HG03439 (cell line): ENCODE measurements at regions not wholly inside any gene's neighbourhood (a gene's known extent, or its start where the extent isn't known, plus 50 kb on each side); places are given as distances from the start of the nearest gene placed in this dataset.

Experiments
- ATAC-seq: cut with Tn5 transposase; IDR thresholded peaks from one replicate; pipeline ENCODE4 v1.9.1; 2021; ENCODE audit warnings: mild to moderate bottlenecking, moderate library complexity; ENCODE audit not compliant: unreplicated experiment

DNA sequence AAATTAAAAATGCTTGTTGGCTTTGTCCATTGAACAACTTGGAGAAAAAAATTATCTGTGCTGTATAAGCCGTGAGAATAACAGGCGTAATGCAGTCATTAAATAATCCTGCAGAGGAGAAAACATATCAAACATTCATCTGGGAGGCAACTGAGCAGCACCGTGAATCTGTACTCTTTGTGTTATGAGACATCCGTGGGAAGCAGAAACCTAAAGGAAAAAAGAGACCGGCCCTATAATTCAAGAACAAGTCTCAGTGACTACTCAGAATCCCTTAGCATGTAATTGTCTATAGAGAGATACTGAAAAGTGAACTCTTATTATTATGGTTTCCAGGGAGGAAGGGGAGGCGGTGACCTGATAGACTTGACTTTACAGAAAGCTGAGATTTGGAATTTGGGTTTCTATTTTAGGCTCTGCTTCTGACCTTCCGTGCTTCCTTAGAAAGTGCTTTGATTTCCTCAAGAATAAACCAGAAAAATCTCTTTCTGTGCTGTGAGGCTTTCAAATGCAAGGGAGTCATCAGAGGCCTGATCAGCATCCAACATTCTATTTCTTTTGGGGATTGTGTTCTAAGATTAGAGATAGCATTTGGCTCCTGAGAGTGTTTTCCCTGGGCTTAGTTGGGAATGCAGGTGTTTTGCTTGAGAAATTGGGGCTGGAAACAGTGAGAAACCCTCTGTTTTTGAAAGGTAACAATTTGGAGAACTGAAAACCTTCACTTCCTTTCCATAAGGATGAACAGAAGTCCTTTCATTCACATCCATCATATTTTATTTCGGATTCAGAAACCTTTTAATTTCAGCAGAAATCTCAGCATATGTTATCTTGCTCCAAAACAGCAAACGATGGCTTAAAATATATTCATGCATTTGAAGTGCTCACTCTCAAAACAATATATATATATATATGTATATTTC is 296.7 kb downstream of the CSNK1G3 start:
- ATAC-seq: no peak

DNA sequence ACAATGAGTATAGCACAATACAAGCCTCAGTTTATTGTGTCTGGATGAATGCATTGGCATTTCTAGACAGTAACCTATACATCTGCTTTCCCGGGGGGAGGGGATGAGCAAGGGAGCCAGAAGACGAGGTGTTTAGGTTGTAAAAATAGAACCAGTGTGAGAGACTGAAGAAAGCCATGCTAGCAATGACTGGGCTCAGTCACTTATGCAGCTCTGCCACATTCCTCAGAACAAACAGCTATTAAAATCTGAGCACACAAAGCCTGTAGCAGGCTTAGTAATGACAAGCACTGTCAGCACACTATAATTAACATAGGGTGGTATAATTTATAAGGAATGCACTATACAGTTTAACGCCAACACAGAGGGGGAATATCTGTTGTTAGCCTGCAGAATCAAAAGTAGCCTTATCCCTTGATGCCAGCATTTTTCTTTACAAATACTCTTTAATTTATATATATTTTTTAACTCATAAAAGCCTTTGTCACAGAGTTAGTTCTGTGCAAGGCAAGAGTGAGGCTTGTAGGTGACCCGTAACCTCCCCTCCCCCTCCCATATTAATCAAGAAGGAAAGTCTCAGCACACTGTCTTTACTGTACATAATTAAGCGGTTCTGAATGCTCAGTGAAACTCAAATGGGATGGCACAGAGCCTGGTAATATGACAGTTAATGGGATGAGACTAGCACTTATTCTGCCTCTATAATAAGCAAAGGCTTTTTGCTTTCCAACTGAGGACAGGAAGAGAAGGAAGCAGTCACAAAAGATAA is 295.4 kb downstream of the CSNK1G3 start:
- no peak for ATAC-seq

DNA sequence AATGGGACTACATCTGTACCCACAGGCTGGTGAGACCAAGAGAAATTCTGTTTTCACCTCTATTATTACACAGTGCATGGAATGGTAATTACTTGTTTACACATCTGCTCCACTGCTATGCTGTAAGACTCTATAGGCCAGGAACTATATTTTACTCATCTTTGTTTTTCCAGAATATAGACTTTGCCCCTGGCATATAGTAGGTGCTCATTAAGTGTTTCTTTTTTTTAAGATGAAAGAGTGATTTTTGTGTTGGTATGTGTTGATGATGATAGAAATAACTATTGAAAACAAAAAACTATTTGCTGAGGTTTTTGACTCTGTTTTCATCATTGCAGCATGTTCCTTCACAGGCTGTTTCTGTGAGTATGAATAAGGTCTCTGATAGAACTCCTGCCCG is 294.7 kb downstream of the CSNK1G3 start:
- ATAC-seq: no peak

DNA sequence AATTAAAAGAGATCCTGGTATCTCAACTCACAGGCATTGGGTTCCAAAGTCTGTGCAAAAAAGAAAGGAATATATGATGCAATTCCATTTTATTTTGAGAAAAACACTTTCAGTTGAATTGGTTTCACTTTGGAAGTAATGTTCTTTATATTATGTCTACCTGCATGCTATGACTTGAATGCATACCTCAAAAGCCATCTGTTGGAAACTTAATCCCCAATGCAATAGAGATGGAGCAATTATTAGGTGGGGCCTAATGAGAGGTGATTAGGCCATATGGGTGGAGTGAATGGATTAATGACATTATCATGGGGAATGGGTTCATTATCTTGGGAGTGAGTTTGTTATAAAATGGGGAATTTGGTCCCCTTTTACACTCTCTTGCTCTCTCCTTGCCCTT is 293.3 kb downstream of the CSNK1G3 start:
- ATAC-seq: no peak

DNA sequence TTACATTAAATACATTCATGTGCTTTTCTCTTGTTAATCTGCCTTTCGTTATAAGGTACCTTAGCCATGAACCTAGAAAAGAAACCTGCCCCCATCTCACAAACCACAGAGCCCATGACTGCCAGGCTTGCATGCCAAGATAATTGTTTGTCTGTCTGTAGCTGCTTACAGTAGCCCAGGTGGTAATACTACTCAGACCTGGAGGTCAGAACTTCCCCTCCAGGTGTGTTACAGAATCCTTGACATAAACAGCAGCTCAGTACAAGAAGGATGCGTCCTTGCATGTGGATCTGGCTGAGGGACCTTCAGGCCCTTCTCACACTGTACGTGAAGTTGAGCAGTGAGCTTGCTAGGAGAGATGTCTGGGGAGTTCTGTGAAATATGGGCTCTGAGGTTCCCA is 291.4 kb downstream of the CSNK1G3 start:
- ATAC-seq: no peak

DNA sequence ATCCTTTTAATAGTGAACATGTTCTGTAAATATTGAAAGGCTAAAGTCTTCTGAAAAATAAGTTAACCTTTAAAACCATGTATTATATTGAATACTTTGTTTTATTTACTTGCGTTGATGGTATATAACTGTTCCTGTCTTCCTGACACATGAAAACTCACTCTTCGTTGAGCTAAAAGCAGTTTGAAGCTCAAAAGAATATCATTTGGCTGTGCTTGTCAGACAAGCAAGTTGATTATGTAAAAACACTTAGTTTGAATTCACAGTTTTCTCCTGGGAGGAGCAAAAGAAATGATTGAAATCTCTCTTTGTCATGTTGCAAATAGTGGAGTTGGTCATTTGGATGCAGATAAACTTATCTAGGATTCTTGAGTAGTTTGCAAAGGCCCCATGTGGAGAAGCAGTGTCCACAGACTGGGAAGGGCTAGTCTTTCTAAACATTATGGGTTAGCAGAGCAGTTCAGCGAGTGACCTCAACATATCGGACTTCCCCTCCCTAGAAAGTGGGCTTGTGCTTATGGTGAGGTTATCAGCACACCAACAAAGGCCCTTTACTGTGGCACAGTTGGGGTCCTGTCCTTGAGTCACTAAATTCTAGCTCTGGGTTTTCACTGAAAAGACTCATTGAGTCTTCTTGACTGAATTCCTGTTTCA is 290.4 kb downstream of the CSNK1G3 start:
- no peak for ATAC-seq

DNA sequence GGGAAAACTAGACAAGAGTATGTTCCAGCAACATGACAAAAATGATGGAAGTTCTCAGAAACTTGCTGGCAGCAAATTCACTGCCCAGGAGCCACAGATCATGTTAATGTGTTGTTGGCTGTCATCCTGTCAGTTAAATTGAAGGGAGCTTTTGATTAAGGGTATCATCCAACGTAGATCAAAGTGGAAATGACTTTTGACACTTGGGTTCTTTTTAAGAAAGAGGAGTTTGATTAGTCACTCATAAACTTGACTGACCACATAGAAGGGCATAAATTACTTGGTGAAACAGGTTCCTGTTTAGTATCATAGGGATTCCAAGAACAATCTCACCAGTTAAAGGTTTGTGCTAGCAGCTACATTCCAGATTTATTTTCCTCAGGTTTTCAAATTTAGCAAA is 288.7 kb downstream of the CSNK1G3 start:
- no peak for ATAC-seq

DNA sequence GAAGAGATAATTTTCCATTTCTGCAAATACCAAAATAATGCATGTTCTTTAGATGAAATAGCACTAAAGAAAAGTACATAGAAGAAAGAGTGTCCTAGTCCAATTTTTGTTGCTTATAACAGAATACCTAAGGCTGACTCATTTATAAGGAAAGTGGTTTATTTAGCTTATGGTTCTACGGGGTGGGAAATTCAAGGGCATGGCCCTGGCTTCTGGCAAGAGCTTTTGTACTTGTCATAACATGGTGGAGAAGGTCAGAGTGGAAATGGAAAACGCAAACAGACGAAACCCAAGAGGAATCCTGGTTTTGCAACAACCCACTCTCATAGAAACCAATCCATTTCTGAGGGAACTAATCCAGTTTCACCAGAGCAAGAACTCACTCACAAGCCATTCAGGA is 283.7 kb downstream of the CSNK1G3 start:
- no peak for ATAC-seq

DNA sequence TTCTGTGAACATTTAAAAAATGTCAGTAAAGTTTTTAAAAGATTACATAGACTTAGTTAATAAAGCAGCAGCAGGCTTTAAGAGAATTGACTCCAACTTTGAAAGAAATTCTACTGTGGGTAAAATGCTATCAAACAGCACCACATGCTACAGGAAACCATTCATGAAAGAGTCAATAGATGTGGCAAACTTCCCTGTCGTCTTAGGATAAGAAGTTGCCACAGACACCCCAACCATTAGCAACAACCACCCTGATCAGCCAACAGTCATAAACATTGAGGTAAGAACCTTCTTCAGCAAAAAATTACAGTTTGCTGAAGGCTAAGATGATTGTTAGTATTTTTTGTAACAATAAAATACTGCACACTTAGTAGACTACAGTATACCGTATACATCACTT is 278.2 kb downstream of the CSNK1G3 start:
- no peak for ATAC-seq

DNA sequence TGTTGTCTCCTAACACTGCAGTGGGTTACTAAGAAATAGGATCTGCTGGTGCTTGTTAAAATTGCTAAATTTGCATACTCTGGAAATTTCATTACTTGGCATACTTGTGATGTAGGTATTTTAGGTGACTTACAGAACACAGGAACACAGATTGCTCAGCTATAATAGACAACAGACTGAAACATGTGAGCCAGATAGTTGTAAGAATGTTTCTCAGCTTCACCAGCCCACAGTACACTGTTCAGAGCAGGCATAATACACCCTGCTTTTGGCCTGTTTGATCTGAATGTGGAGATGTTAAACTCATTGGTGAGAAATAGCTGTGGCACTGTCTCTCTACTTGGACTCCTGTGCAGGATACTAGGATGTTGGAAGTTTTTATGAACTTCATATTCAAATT is 275.7 kb downstream of the CSNK1G3 start:
- no peak for ATAC-seq

DNA sequence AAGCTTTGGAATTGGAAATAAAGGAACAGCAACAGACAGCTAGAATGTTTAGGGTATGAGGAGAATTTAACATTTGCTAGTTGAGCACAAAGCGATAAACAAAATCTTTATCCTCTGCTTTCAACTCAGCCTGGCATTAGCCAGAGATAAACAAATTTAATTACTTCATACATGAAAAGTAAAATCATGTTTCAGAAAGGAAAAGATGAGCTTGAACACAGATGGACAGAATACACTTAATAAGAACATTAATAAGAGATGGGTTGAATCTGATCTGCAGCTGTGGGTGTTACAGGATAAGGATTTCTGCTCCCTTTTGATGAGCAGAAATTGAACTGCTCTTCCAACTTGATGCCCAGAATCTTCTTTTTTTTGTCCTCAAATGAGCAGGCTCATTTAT is 275.2 kb downstream of the CSNK1G3 start:
- no peak for ATAC-seq

DNA sequence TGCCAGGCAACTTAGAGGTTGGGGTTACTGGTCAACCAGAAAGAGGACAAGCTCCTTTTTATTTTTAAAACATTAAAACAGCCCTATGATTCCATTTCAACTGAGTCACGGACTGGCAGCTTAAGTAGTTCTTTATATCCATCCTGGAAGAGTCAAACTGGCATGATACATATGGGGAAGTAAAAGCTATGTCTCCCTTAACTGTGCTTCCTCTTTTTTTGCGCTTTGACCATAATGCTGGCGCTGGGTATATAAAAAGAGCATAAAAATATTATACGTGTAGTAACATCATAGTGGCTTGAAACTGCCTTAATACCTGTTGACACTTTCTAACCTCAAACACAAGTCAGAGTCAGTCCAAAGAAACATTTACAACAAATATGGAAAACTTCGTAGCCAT is 274.4 kb downstream of the CSNK1G3 start:
- no peak for ATAC-seq

DNA sequence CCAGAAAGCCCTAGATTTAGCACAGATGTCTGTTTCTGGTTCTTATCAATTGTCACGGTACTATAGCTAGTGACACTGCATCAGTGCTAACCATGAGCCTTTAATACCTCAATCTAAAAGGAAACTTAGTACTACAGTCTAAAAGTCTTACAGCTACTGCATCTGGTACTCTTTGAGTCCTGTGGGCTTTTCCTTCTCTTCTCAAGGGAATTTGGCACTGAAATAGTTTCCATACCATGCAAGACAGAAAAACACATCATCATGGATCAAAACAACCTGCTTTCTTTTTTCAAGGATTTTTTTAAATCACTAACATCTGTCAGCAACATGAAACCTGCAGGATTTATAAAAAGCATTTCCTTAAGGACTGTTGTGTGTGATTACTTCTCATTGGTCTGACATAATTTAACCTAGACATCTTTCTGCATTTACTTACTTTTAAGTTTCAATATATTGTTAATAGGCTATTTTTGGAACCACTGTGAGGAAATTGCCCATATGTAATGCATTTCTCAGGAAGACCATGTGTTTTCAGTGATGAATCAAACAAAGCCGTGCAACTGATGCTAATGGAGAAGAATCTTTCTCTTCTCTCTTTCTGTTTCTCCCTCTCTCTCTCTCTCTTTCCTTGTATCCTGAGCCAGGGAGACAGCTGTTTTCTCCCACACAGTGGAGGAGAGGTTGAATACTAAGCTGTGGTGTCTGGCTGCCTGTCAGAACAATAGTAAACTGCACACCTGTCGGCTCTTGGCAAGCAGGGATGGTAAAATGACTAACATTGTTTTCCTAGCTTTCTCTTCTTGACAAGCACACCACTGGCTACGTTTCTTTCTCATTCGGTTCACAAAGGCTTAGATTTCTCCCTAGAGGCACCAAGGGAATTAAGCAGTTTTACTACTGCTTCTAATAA is 273.4 kb downstream of the CSNK1G3 start:
- no peak for ATAC-seq

DNA sequence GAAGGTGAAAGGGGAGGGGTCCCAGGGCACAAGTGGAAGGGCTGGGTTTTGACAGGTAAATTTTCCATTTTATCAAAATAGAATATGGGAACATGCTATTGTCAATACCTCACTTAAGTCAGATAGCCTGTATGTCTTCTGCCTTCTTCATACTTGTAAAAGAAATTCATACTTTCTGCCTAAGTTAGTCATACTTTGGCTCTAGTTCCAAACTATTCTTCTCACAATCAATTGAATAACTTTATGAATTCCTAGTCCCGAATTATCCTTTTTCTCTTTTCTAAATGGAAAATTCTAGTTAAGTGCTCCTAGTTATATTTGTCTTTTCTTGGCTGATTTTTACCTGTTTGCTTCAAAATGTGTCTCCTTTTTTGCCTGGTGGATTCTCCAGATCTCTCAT is 271.4 kb downstream of the CSNK1G3 start:
- ATAC-seq: no peak

DNA sequence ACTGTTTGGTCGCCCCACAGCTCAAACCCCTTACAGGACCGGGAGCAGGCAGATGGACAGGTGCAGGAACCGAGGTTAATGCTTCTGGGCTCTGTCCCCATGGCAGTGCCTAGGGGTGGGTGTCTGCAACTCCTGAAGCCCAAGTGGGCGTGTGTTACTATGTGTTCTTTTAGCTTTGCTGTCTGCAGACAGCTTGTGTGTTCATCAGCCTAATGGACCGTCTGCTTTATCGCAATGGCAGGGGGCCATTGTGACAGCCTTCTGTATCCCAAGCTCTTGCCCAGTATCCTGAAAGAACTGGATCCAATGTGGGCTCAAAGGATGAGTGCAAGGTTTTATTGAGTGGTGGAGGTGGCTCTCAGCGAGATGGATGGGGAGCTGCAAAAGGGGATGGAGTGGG is 266.7 kb downstream of the CSNK1G3 start:
- ATAC-seq: no peak

DNA sequence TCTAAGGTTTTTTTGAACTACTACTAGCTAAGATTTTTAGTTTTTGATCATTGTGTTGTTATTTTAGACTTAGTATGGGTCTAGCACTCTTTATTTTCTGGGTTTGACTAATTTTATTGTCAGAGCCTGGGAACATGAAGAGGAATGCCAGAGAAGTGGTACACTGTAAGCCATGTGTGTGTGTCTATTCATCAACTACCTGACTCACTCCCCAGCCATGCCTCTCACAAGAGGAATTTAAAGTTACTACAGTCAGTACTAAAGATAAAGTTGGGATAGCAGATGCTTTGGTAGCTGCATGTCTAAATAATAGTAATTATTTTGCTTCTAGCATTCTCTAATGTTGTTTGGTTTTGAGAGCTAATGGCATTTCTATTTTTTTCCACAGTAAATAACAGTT is 264.8 kb downstream of the CSNK1G3 start:
- ATAC-seq: no peak

DNA sequence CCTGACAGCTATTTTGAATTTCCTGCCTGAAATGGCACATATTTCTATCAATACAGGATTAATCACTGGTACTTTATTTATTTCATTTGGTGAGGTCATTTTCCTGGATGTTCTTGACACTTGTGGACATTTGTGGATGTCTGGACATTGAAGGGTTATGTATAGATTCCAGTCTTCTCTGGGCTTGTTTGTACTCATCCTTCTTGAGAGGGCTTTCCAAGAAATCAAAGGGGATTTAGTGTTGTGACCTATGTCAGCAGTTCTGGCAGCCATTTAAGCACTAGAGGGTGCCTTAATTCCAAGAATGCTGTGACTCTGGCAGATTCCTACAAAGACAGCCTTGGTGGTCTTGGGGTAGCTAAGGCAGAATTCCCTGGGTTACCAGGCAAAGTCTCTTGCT is 259.7 kb downstream of the CSNK1G3 start:
- ATAC-seq: no peak

DNA sequence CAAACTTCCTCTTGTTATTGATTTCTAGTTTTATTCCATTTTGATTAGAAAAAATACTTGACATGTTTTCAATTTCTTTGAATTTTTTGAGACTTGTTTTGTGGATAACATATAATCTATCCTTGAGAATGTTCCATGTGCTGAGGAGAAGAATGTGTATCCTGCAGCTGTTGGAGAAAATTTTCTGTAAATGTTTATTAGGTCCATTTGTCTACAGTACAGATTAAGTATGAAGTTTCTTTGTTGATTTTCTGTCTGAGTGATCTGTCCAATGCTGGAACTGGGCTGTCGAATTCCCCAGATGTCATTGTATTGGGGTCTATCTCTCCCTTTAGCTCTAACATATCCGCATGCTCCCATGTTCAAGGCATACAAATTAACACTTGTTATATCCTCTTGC is 251.2 kb downstream of the CSNK1G3 start:
- no peak for ATAC-seq

DNA sequence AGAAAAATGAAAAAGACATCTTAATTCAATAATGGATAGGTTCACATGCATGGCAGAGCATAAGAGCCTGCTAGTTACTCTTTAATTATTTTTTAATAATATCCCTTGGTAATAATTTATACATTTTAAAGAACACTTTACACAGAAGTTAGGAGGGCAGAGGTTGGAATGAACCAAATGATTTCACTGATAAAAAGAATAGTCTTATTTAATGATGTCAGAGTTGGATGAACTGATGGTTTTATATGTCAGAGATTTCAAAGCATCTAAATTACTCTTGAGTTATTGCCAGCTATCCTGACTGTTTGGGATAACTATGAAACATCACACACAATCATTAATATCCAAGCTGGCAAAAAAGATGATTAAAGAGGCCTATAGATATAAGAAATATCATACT is 244.8 kb downstream of the CSNK1G3 start:
- no peak for ATAC-seq

DNA sequence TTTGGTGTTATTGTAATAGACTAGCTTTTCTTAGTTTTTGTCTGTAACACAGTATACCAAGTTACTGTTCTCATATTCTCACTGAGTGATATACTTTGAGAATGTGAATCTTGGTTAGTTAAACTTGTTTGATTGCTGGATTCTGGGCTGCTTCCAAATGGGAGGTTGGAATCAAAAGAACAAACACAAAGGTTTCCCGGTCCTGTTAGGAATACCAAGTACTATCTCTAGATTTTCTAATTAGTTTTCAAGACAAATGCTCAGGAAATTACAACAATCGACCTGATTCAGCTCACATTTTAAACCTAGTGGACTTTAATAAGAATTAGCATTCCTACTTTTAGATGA is 244.3 kb downstream of the CSNK1G3 start:
- no peak for ATAC-seq
